ENCODE measurements at regions not wholly inside any gene's neighbourhood (a gene's known extent, or its start where the extent isn't known, plus 50 kb on each side); places are given as distances from the start of the nearest gene placed in this dataset.

GRCh38 chr10:10910634-10911033 is 107.0 kb upstream of the CELF2 start:
- no peaks in the 10 kb centered on the region for H4K20me1 ChIP-seq (ENCODE audit: control insufficient read depth, insufficient read depth)
- no TSS peak for BruUV-seq (replicated peaks)
- no peaks in the 10 kb centered on the region for H3K79me2 ChIP-seq (ENCODE audit: control insufficient read depth, insufficient read depth, low read length)
- DNase-seq (ENCODE audit: low read depth, low spot score): no peak
- H2AFZ ChIP-seq (ENCODE audit: control insufficient read depth, low read depth, low read length): no peak overlapping the region
- no peak overlapping the region for H3K9ac ChIP-seq (ENCODE audit: control insufficient read depth, insufficient read depth, low read length)
- intact Hi-C loops (cut with micrococcal nuclease; ENCODE audit: unreplicated experiment): no loop called here
- 51% methylated on average over 5 of the region's 7 CpGs for WGBS (ENCODE audit: insufficient coverage, insufficient replicate concordance, low lambda C conversion rate, missing lambda C conversion rate)
- no peaks in the 10 kb centered on the region for H3K9me3 ChIP-seq (replicated peaks; ENCODE audit: control insufficient read depth, insufficient read depth, low read length)
- H3K27ac ChIP-seq (ENCODE audit: control insufficient read depth, insufficient read depth): no peak overlapping the region
- CTCF ChIA-PET: no interaction called here
- RAD21 ChIA-PET (ENCODE audit: unreplicated experiment): no interaction called here
- POLR2A ChIA-PET: no interaction called here
- no peaks in the 10 kb centered on the region for H3K27me3 ChIP-seq (replicated peaks in 1 of 2; ENCODE audit: control insufficient read depth in 2 of 2, insufficient read depth in 2 of 2, low read length in 1 of 2)
- H3K4me3 ChIP-seq: no peak overlapping the region
- H3K4me2 ChIP-seq (ENCODE audit: control insufficient read depth, insufficient read depth): peak overlapping the region; percentile 28; the same call in 1 of the 2 replicates
- ATAC-seq: no peak
- in situ Hi-C loops (cut with MboI): no loop called here
- no peak for FAIRE-seq
- SMC1A ChIA-PET (ENCODE audit: uncharacterized antibody, unreplicated experiment): no interaction called here
- no peaks in the 10 kb centered on the region for H3K4me1 ChIP-seq (ENCODE audit: control insufficient read depth, insufficient read depth, low read length)
- no peaks in the 10 kb centered on the region for H3K36me3 ChIP-seq (ENCODE audit: control insufficient read depth in 2 of 2, insufficient read depth in 2 of 2, low read length in 1 of 2)
- TF ChIP-seq TBL1XR1 (IDR thresholded peaks at IDR 0.05; ENCODE audit: low read depth, low read length): no peak
- no peak for TF ChIP-seq EZH2 (IDR thresholded peaks at IDR 0.05; ENCODE audit: borderline replicate concordance, control insufficient read depth, low read depth, low read length)
- TF ChIP-seq NKRF (conservative IDR thresholded peaks at IDR 0.05): no peak
- no peak for TF ChIP-seq ZNF217 (IDR thresholded peaks at IDR 0.05)
- TF ChIP-seq BCL3 (IDR thresholded peaks at IDR 0.05; ENCODE audit: borderline replicate concordance, insufficient read depth, low read depth, low read length, poor library complexity, severe bottlenecking): no peak
- no peak for TF ChIP-seq MXI1 (IDR thresholded peaks at IDR 0.05; ENCODE audit: low read depth, low read length)
- no peak for TF ChIP-seq SMAD5 (IDR thresholded peaks at IDR 0.05; ENCODE audit: low read depth)
- TF ChIP-seq PKNOX1 (IDR thresholded peaks at IDR 0.05): no peak
- TF ChIP-seq HSF1 (IDR thresholded peaks at IDR 0.05; ENCODE audit: low read depth, low read length): no peak
- TF ChIP-seq SMAD1 (IDR thresholded peaks at IDR 0.05; ENCODE audit: low read depth, partially characterized antibody): no peak
- TF ChIP-seq POLR2AphosphoS2 (IDR thresholded peaks at IDR 0.05; ENCODE audit: low read depth, low read length): no peak
- TF ChIP-seq MYB (IDR thresholded peaks at IDR 0.05; ENCODE audit: borderline replicate concordance, low read depth, low read length): no peak
- no peak for TF ChIP-seq RELA (IDR thresholded peaks at IDR 0.05; ENCODE audit: borderline replicate concordance, partially characterized antibody)
